Ishikawa (cell line): ENCODE measurements at regions not wholly inside any gene's neighbourhood (a gene's known extent, or its start where the extent isn't known, plus 50 kb on each side); places are given as distances from the start of the nearest gene placed in this dataset.

Source experiments
- CEBPB ChIP-seq: IDR thresholded peaks from 2 replicates; pipeline ENCODE4 v1.6.1; 2012
- CREB1 ChIP-seq: IDR thresholded peaks from 2 replicates; pipeline ENCODE4 v1.6.1; 2012; ENCODE audit warnings: low read depth
- EGR1 ChIP-seq: IDR thresholded peaks from 2 replicates; pipeline ENCODE4 v1.6.1; 2012
- EP300 ChIP-seq: IDR thresholded peaks from 2 replicates; pipeline ENCODE4 v1.6.1; 2012; ENCODE audit warnings: borderline replicate concordance
- FOXM1 ChIP-seq: IDR thresholded peaks from 2 replicates; pipeline ENCODE4 v1.6.1; 2012; ENCODE audit warnings: low read depth, borderline replicate concordance
- NFIC ChIP-seq: IDR thresholded peaks from 2 replicates; pipeline ENCODE4 v1.6.1; 2012
- RAD21 ChIP-seq: IDR thresholded peaks from 2 replicates; pipeline ENCODE4 v1.6.1; 2012; ENCODE audit warnings: low read depth
- TAF1 ChIP-seq: IDR thresholded peaks from 2 replicates; pipeline ENCODE4 v1.6.1; 2012; ENCODE audit warnings: low read depth, mild to moderate bottlenecking
- TCF12 ChIP-seq: IDR thresholded peaks from 2 replicates; pipeline ENCODE4 v1.6.1; 2012; ENCODE audit warnings: low read depth
- TEAD4 ChIP-seq: IDR thresholded peaks from 2 replicates; pipeline ENCODE4 v1.6.1; 2012
- YY1 ChIP-seq: IDR thresholded peaks from 2 replicates; pipeline ENCODE4 v1.6.1; 2012; ENCODE audit warnings: low read depth
- ZBTB7A ChIP-seq: IDR thresholded peaks from 2 replicates; pipeline ENCODE4 v1.6.1; 2012; ENCODE audit warnings: low read depth
- TF ChIP-seq, protein P1 (sequence below): IDR thresholded peaks from 2 replicates; pipeline ENCODE4 v1.6.1; 2012
- TF ChIP-seq, protein P2 (sequence below): IDR thresholded peaks from 2 replicates; pipeline ENCODE4 v1.6.1; 2012
- TF ChIP-seq, protein P3 (sequence below): IDR thresholded peaks from 2 replicates; pipeline ENCODE4 v1.6.1; 2012; ENCODE audit warnings: low read depth, mild to moderate bottlenecking

DNA sequence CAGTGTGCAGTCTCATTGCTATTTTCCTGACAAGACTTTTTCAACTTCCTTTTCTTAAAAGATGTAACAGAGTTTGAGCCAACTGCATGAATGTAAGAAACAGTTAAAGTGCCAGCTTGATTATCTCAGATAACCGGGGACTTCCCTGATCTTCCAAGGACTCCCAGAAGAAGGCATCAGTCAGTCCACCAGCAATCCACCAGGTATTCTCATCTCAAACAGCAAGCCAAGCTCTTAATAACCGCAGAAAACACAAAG, 350.1 kb downstream of the LIG4 start:
- TF ChIP-seq FOXM1, result no peak
- TF ChIP-seq TEAD4, result no peak
- TF ChIP-seq CREB1, result no peak
- TF ChIP-seq, protein P1, sequence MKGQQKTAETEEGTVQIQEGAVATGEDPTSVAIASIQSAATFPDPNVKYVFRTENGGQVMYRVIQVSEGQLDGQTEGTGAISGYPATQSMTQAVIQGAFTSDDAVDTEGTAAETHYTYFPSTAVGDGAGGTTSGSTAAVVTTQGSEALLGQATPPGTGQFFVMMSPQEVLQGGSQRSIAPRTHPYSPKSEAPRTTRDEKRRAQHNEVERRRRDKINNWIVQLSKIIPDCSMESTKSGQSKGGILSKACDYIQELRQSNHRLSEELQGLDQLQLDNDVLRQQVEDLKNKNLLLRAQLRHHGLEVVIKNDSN, result no peak
- TF ChIP-seq, protein P2, sequence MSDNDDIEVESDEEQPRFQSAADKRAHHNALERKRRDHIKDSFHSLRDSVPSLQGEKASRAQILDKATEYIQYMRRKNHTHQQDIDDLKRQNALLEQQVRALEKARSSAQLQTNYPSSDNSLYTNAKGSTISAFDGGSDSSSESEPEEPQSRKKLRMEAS, result no peak
- TF ChIP-seq ZBTB7A, result no peak
- no peak for TF ChIP-seq RAD21
- no peak for TF ChIP-seq TCF12
- TF ChIP-seq TAF1, result no peak
- no peak for TF ChIP-seq CEBPB
- TF ChIP-seq EGR1, result no peak
- TF ChIP-seq, protein P3, sequence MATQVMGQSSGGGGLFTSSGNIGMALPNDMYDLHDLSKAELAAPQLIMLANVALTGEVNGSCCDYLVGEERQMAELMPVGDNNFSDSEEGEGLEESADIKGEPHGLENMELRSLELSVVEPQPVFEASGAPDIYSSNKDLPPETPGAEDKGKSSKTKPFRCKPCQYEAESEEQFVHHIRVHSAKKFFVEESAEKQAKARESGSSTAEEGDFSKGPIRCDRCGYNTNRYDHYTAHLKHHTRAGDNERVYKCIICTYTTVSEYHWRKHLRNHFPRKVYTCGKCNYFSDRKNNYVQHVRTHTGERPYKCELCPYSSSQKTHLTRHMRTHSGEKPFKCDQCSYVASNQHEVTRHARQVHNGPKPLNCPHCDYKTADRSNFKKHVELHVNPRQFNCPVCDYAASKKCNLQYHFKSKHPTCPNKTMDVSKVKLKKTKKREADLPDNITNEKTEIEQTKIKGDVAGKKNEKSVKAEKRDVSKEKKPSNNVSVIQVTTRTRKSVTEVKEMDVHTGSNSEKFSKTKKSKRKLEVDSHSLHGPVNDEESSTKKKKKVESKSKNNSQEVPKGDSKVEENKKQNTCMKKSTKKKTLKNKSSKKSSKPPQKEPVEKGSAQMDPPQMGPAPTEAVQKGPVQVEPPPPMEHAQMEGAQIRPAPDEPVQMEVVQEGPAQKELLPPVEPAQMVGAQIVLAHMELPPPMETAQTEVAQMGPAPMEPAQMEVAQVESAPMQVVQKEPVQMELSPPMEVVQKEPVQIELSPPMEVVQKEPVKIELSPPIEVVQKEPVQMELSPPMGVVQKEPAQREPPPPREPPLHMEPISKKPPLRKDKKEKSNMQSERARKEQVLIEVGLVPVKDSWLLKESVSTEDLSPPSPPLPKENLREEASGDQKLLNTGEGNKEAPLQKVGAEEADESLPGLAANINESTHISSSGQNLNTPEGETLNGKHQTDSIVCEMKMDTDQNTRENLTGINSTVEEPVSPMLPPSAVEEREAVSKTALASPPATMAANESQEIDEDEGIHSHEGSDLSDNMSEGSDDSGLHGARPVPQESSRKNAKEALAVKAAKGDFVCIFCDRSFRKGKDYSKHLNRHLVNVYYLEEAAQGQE, result no peak
- TF ChIP-seq NFIC, result no peak
- no peak for TF ChIP-seq YY1
- no peak for TF ChIP-seq EP300

DNA sequence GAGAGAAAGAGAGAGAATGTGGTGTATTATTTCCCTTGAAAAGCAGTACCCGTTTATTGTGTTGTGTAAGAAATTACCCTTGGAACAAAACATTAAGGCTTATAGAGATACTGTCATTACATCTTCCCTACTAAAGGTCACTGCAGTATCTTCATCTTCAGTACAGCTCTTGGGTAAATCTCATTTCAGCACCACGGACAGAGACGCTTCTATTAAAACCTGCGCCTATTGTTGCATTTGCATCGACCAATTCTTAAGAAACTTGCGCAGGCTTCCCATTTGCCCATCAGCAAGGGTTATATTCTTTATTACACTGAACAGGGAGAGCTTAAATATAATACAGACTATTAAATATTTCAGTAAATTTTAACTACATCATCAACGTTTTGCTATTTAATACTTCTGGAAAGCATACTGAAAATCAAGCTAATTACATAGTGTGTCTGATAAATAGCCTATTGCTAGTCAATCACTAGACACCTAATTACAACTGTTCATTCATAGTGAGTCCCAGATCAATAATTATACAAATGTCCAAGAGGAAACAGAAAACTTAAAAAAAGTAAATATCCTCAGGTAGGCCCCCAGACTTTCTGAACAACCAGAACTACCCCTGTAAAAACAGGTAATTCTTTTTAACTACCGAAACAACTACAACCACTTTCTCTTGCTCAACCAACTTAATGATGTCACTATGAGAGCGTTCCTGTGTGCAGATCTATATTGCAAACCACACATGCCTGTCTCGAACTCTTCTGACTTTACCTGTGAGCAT, 350.6 kb downstream of the LIG4 start:
- TF ChIP-seq, protein P3, result peak; percentile 89
- TF ChIP-seq EP300, result no peak

DNA sequence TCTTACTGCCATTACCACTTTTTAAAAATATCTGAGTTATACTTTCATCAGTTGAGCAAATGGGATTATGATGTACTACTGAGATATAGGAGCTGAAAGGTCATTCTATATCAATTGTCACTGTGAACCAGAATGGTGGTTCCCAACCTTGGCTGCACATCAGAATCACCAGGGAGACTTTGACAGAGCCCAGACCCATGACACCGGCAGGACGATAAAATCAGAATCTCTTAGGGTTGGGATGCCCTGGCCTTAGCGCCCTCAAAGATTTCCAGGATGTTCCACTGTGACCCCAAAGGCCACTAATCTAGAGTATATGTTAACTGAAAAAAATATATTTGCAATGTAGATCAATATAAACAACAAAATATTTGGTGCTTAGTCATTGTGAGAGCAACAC, 355.1 kb downstream of the LIG4 start:
- no peak for TF ChIP-seq CREB1
- no peak for TF ChIP-seq TCF12
- no peak for TF ChIP-seq ZBTB7A
- TF ChIP-seq, protein P2, result no peak
- TF ChIP-seq TEAD4, result no peak
- TF ChIP-seq YY1, result no peak
- no peak for TF ChIP-seq TAF1
- no peak for TF ChIP-seq NFIC
- TF ChIP-seq CEBPB, result no peak
- TF ChIP-seq RAD21, result no peak
- TF ChIP-seq, protein P3, result no peak
- TF ChIP-seq, protein P1, result no peak
- no peak for TF ChIP-seq EP300
- no peak for TF ChIP-seq EGR1

DNA sequence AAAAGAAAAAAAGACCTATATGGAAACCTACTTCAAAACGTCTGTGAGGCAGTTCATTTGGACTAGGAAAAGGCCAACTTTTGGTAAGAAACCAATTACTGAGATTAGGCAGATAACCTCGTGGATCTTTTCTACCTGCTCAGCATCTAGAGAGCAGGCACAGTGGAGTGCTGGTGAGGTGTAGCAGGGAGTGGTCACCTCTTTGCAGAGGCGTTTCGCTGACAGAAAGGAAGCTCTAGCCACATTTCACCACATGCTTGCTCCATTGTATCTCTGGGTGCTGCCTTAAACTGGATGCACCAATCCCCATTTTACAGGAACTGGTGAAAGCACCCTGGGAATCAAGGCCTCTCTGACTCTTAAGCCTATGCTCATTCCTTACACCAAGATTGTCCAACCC, 360.5 kb downstream of the LIG4 start:
- TF ChIP-seq EGR1, result no peak
- no peak for TF ChIP-seq TCF12
- no peak for TF ChIP-seq YY1
- TF ChIP-seq TAF1, result no peak
- no peak for TF ChIP-seq TEAD4
- TF ChIP-seq CEBPB, result no peak
- no peak for TF ChIP-seq NFIC
- TF ChIP-seq, protein P3, result no peak
- no peak for TF ChIP-seq FOXM1
- TF ChIP-seq RAD21, result no peak
- no peak for TF ChIP-seq CREB1
- no peak for TF ChIP-seq EP300
- TF ChIP-seq, protein P2, result no peak
- TF ChIP-seq, protein P1, result no peak
